Astrocyte (in vitro differentiated cells and primary cell): ENCODE measurements at regions not wholly inside any gene's neighbourhood (a gene's known extent, or its start where the extent isn't known, plus 50 kb on each side); places are given as distances from the start of the nearest gene placed in this dataset.

Experiments
- DNase-seq: peaks from one replicate; pipeline ENCODE4 v3.0.0-alpha.2; 2010; ENCODE audit warnings: low read depth
- FAIRE-seq: peaks from 2 replicates; lab custom pipeline; 2011; peaks lifted over from hg19 to GRCh38; lab: Jason Lieb, UNC
- H2AFZ ChIP-seq: 2 replicates; pipeline ENCODE4 v1.6.0; 2012; ENCODE audit warnings: low read depth, low read length, inconsistent platforms
- H3K27ac ChIP-seq: 2 replicates; pipeline ENCODE4 v1.5.1; 2011; ENCODE audit warnings: low read depth, low read length, inconsistent platforms
- H3K27me3 ChIP-seq: 2 replicates; pipeline ENCODE4 v1.6.0; 2011; ENCODE audit warnings: low read length, inconsistent platforms; ENCODE audit not compliant: insufficient read depth
- H3K36me3 ChIP-seq: 2 replicates; pipeline ENCODE4 v1.5.1; 2011; ENCODE audit warnings: low read length, inconsistent platforms; ENCODE audit not compliant: insufficient read depth
- H3K4me1 ChIP-seq: 2 replicates; pipeline ENCODE4 v1.5.1; 2011; ENCODE audit warnings: low read length, inconsistent platforms; ENCODE audit not compliant: insufficient read depth
- H3K4me2 ChIP-seq: 2 replicates; pipeline ENCODE4 v1.6.0; 2012; ENCODE audit warnings: low read length, inconsistent platforms
- H3K4me3 ChIP-seq: 2 replicates; pipeline ENCODE4 v1.5.1; 2011; ENCODE audit warnings: low read depth, mild to moderate bottlenecking, low read length, inconsistent platforms; ENCODE audit not compliant: insufficient read depth
- H3K79me2 ChIP-seq: 2 replicates; pipeline ENCODE4 v1.6.0; 2012; ENCODE audit warnings: mild to moderate bottlenecking, low read length, inconsistent platforms; ENCODE audit not compliant: insufficient read depth
- H3K9ac ChIP-seq: 2 replicates; pipeline ENCODE4 v1.6.0; 2012; ENCODE audit warnings: mild to moderate bottlenecking, low read length, inconsistent platforms
- H3K9me3 ChIP-seq: 2 replicates; pipeline ENCODE4 v1.5.1; 2012; ENCODE audit warnings: low read depth, mild to moderate bottlenecking, low read length, inconsistent platforms; ENCODE audit not compliant: insufficient read depth
- H4K20me1 ChIP-seq: 2 replicates; pipeline ENCODE4 v1.6.0; 2012; ENCODE audit warnings: low read length, inconsistent platforms; ENCODE audit not compliant: insufficient read depth
- H3K27ac Mint-ChIP-seq: one replicate; pipeline ENCODE4 v1.8.0; 2021; ENCODE audit warnings: mild to moderate bottlenecking, mixed read lengths; ENCODE audit not compliant: unreplicated experiment
- H3K27me3 Mint-ChIP-seq: one replicate; pipeline ENCODE4 v1.8.0; 2021; ENCODE audit warnings: low read depth, mixed read lengths; ENCODE audit not compliant: unreplicated experiment
- H3K36me3 Mint-ChIP-seq: one replicate; pipeline ENCODE4 v1.8.0; 2021; ENCODE audit warnings: low read depth, mixed read lengths; ENCODE audit not compliant: unreplicated experiment
- H3K4me1 Mint-ChIP-seq: one replicate; pipeline ENCODE4 v1.8.0; 2021; ENCODE audit warnings: low read depth, mixed read lengths; ENCODE audit not compliant: unreplicated experiment
- H3K4me3 Mint-ChIP-seq: one replicate; pipeline ENCODE4 v1.8.0; 2021; ENCODE audit warnings: mild to moderate bottlenecking, moderate library complexity, mixed read lengths; ENCODE audit not compliant: unreplicated experiment
- H3K9me3 Mint-ChIP-seq: one replicate; pipeline ENCODE4 v1.8.0; 2021; ENCODE audit warnings: mild to moderate bottlenecking, mixed read lengths; ENCODE audit not compliant: unreplicated experiment
- CTCF ChIP-seq: IDR thresholded peaks from 2 replicates; pipeline ENCODE4 v1.5.1; 2011; ENCODE audit warnings: low read depth, mild to moderate bottlenecking, inconsistent platforms, low read length, moderate library complexity; ENCODE audit not compliant: insufficient read depth
- EZH2 ChIP-seq: IDR thresholded peaks from 2 replicates; pipeline ENCODE4 v1.6.1; 2012; ENCODE audit warnings: mild to moderate bottlenecking, low read length, inconsistent platforms; ENCODE audit not compliant: insufficient read depth

GRCh38 chr2:64311191-64311910, 142.6 kb upstream of the LGALSL start:
- H3K9ac ChIP-seq = peak overlapping the region; percentile 65
- peak overlapping the region; percentile 80 for H3K4me2 ChIP-seq

GRCh38 chr2:64311948-64312621, 141.9 kb upstream of the LGALSL start:
- peak overlapping the region; percentile 58 for H3K27ac Mint-ChIP-seq
- no peak for TF ChIP-seq EZH2
- peak; percentile 49 for TF ChIP-seq CTCF

More at GRCh38 chr2:64311191-64311910, 142.6 kb upstream of the LGALSL start:
- H3K9me3 ChIP-seq = no peaks in the 10 kb centered on the region
- Mint-ChIP-seq H3K36me3 (no peaks in the 10 kb centered on the region), H3K9me3 (no peaks in the 10 kb centered on the region), H3K4me1 (peaks cover 8% of the 10 kb centered on the region), H3K27ac (no peak overlapping the region), H3K27me3 (peaks cover 13% of the 10 kb centered on the region), H3K4me3 (peak overlapping the region; percentile 70)
- no peak for FAIRE-seq
- H3K4me3 ChIP-seq = no peak overlapping the region
- H2AFZ ChIP-seq = no peak overlapping the region
- H4K20me1 ChIP-seq = no peaks in the 10 kb centered on the region
- H3K27ac ChIP-seq = peak overlapping the region; percentile 65
- peaks cover 6% of the 10 kb centered on the region for H3K4me1 ChIP-seq
- H3K79me2 ChIP-seq = no peaks in the 10 kb centered on the region
- H3K36me3 ChIP-seq = no peaks in the 10 kb centered on the region
- DNase-seq = no peak
- TF ChIP-seq EZH2 = no peak
- peaks cover 21% of the 10 kb centered on the region for H3K27me3 ChIP-seq

GRCh38 chr2:64312622-64313397, 141.2 kb upstream of the LGALSL start:
- peaks cover 17% of the 10 kb centered on the region for H3K27me3 Mint-ChIP-seq
- H3K79me2 ChIP-seq = no peaks in the 10 kb centered on the region
- FAIRE-seq = no peak
- peaks cover 6% of the 10 kb centered on the region for H3K4me1 ChIP-seq
- no peak overlapping the region for H3K4me2 ChIP-seq
- no peaks in the 10 kb centered on the region for H3K9me3 ChIP-seq
- H3K27me3 ChIP-seq = peaks cover 23% of the 10 kb centered on the region
- H3K27ac Mint-ChIP-seq = no peak overlapping the region
- no peak overlapping the region for H3K9ac ChIP-seq
- H3K4me3 ChIP-seq = no peak overlapping the region
- no peaks in the 10 kb centered on the region for H3K9me3 Mint-ChIP-seq
- no peaks in the 10 kb centered on the region for H3K36me3 ChIP-seq
- no peak overlapping the region for H3K4me3 Mint-ChIP-seq
- TF ChIP-seq CTCF = no peak
- TF ChIP-seq EZH2 = no peak
- no peaks in the 10 kb centered on the region for H4K20me1 ChIP-seq
- DNase-seq = no peak
- no peak overlapping the region for H2AFZ ChIP-seq
- H3K27ac ChIP-seq = no peak overlapping the region
- H3K4me1 Mint-ChIP-seq = peaks cover 8% of the 10 kb centered on the region
- H3K36me3 Mint-ChIP-seq = no peaks in the 10 kb centered on the region

More at GRCh38 chr2:64311948-64312621, 141.9 kb upstream of the LGALSL start:
- H2AFZ ChIP-seq = peak overlapping the region; percentile 66
- H3K4me2 ChIP-seq = peak overlapping the region; percentile 80
- H3K4me3 ChIP-seq = peak overlapping the region; percentile 36
- H3K9me3 ChIP-seq = no peaks in the 10 kb centered on the region
- peak; percentile 89 for DNase-seq
- Mint-ChIP-seq H3K9me3 (no peaks in the 10 kb centered on the region), H3K4me3 (no peak overlapping the region), H3K4me1 (peaks cover 8% of the 10 kb centered on the region), H3K27me3 (peaks cover 14% of the 10 kb centered on the region), H3K36me3 (no peaks in the 10 kb centered on the region)
- H3K36me3 ChIP-seq = no peaks in the 10 kb centered on the region
- peak overlapping the region; percentile 65 for H3K27ac ChIP-seq
- H3K4me1 ChIP-seq = peaks cover 6% of the 10 kb centered on the region
- H4K20me1 ChIP-seq = no peaks in the 10 kb centered on the region
- peaks cover 21% of the 10 kb centered on the region for H3K27me3 ChIP-seq
- peak; percentile 50 for FAIRE-seq
- peak overlapping the region; percentile 65 for H3K9ac ChIP-seq
- no peaks in the 10 kb centered on the region for H3K79me2 ChIP-seq
